Karpas-422 (cell line): ENCODE measurements at regions not wholly inside any gene's neighbourhood (a gene's known extent, or its start where the extent isn't known, plus 50 kb on each side); places are given as distances from the start of the nearest gene placed in this dataset.

Source experiments
- DNase-seq: peaks from one replicate; pipeline ENCODE4 v3.0.0-alpha.2; 2015
- H2AFZ ChIP-seq: fragments of 200-600 bp; sonication (generic); 2 replicates; pipeline ENCODE4 v1.6.1; 2014; ENCODE audit warnings: antibody characterized with exemption, low read length, mixed read lengths
- H3K27ac ChIP-seq: fragments of 200-600 bp; sonication (generic); 2 replicates; pipeline ENCODE4 v1.5.1; 2014; ENCODE audit warnings: mild to moderate bottlenecking, low read length, moderate library complexity
- H3K27me3 ChIP-seq: fragments of 200-600 bp; sonication (generic); 2 replicates; pipeline ENCODE4 v1.6.1; 2014; ENCODE audit warnings: low read length, mixed read lengths
- H3K36me3 ChIP-seq: fragments of 200-600 bp; sonication (generic); 2 replicates; pipeline ENCODE4 v1.6.1; 2014; ENCODE audit warnings: low read length, mixed read lengths; ENCODE audit not compliant: insufficient read depth
- H3K4me1 ChIP-seq: fragments of 200-600 bp; sonication (generic); 2 replicates; pipeline ENCODE4 v1.6.1; 2014; ENCODE audit warnings: mild to moderate bottlenecking, low read length, mixed read lengths
- H3K4me2 ChIP-seq: fragments of 200-600 bp; sonication (generic); 2 replicates; pipeline ENCODE4 v1.6.1; 2014; ENCODE audit warnings: low read length, low read depth, mild to moderate bottlenecking; ENCODE audit not compliant: poor library complexity, severe bottlenecking
- H3K4me3 ChIP-seq: fragments of 200-600 bp; sonication (generic); 2 replicates; pipeline ENCODE4 v1.5.1; 2014; ENCODE audit warnings: mild to moderate bottlenecking, antibody characterized with exemption, low read length, mixed read lengths
- H3K79me2 ChIP-seq: fragments of 200-600 bp; sonication (generic); 2 replicates; pipeline ENCODE4 v1.6.1; 2014; ENCODE audit warnings: mild to moderate bottlenecking, low read length, mixed read lengths
- H3K9ac ChIP-seq: fragments of 200-600 bp; sonication (generic); 2 replicates; pipeline ENCODE4 v1.6.0; 2014; ENCODE audit warnings: low read length
- H3K9me2 ChIP-seq: fragments of 200-600 bp; sonication (generic), shearing (Covaris generic); replicated peaks from 2 replicates; pipeline ENCODE4 v1.6.0; 2014; ENCODE audit warnings: mild to moderate bottlenecking, low read length, moderate library complexity; ENCODE audit not compliant: insufficient read depth
- H3K9me3 ChIP-seq: fragments of 300-700, 200-600 bp; sonication (generic); 2 replicates; pipeline ENCODE4 v1.6.1; 2014; ENCODE audit warnings: low read length, mixed read lengths
- H4K20me1 ChIP-seq: fragments of 200-600 bp; sonication (generic); 2 replicates; pipeline ENCODE4 v1.6.1; 2014; ENCODE audit warnings: mild to moderate bottlenecking, antibody characterized with exemption, low read length, low read depth; ENCODE audit not compliant: insufficient read depth

DNA sequence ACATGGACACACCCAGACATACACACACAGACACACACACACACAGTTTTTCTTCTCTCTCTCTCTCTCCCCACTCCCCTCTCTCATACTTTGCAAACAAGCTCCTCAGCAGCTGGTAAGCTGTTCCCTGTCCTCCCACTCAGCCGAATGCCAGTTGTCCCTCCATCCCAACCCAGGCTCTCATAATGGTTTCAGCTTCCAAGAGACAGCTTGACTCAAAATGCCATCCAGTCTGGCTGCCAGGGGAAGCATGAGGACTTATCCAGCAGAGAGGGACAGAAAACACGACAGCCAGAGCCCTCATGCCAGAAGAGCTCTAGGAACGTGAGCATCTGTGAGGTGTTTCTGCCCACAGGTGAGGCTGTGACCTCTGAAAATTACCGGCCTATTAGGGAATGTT is 112.6 kb upstream of the SPDL1 start:
- no peaks in the 10 kb centered on the region for H3K79me2 ChIP-seq
- DNase-seq = no peak
- no peaks in the 10 kb centered on the region for H3K9me3 ChIP-seq
- H3K4me3 ChIP-seq = no peak overlapping the region
- no peak overlapping the region for H3K27ac ChIP-seq
- no peaks in the 10 kb centered on the region for H3K36me3 ChIP-seq
- no peak overlapping the region for H3K4me2 ChIP-seq
- no peaks in the 10 kb centered on the region; the same call in 1 of the 2 replicates for H3K4me1 ChIP-seq
- no peak overlapping the region for H3K9ac ChIP-seq
- no peak overlapping the region for H2AFZ ChIP-seq
- no peaks in the 10 kb centered on the region for H3K9me2 ChIP-seq
- no peaks in the 10 kb centered on the region for H3K27me3 ChIP-seq
- no peaks in the 10 kb centered on the region for H4K20me1 ChIP-seq

DNA sequence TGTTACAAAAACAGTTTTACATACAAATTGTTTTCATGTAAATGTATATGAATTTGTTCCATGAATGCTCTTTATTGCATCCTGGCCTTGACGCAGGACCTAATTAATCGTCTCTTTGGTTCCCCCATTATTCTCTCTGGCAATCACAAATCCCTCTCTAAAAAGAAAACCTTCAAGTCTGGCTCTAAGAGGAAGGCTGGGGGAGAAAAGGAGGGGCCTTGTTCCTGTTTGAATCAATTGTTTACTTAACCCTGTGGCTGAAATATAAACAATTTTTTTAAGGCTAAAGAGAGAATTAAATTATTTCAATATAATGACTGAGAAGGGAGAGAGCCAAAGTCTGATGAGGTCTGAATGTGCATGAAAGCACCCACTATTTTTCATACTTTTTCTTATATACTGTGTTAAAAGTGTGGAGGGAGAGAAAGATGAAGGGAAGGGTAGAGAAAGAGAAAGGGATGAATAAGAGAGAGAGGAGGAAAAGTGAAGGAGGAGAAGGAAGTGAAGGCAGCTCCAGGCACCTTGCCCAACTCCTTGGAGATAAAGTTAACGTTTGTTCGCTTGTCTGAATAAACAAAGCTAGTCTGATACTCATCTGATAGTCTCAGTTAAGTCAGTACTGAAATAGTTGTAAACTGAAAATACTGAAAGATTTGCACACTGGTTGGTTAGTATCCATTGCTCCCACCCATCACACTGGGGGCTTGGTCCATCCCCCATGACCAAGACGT is 116.4 kb upstream of the SPDL1 start:
- no peaks in the 10 kb centered on the region for H3K36me3 ChIP-seq
- H3K4me2 ChIP-seq = no peak overlapping the region
- no peaks in the 10 kb centered on the region for H3K9me3 ChIP-seq
- no peak for DNase-seq
- no peaks in the 10 kb centered on the region; the same call in 1 of the 2 replicates for H3K4me1 ChIP-seq
- no peaks in the 10 kb centered on the region for H3K9me2 ChIP-seq
- H2AFZ ChIP-seq = no peak overlapping the region
- no peak overlapping the region for H3K9ac ChIP-seq
- no peaks in the 10 kb centered on the region for H3K27me3 ChIP-seq
- H3K79me2 ChIP-seq = no peaks in the 10 kb centered on the region
- no peak overlapping the region for H3K4me3 ChIP-seq
- H4K20me1 ChIP-seq = no peaks in the 10 kb centered on the region
- H3K27ac ChIP-seq = no peak overlapping the region

DNA sequence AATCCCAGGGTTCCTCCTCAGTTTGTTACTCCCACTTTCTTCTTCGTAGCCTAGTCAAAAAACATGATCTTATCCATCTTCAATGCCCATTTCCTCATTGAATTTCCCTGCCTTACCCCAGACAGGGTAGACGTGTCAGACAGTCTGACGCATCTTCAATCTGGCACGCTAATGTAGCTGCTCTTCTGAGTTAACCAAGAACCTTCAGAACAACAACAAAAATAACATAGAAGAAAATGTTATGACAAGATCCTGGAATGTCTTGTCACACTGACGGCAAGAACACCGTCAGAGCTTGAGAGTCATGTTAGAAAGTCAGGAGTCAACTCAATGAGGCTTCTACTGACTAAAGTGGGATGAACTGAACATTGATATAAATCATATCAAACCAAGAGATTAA is 122.7 kb upstream of the SPDL1 start:
- H2AFZ ChIP-seq = no peak overlapping the region

DNA sequence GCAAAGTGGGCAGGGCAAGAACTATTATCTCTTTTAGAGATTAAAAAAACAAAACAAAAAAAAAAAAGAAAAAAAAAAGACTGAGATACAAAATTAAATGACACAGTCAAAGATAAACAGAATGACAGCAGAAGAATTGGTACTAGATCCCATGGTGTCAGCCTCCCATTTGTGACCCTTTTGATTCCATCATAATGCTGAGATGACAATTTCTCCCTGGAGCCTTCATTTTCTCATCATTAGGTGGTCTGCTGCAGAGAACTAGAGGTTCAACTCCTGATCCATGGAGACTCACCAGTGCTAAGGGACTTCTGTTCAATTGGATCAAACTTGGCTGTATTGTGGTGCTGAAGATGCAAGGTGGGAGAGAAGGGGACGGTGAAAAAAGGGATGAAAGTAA is 123.5 kb upstream of the SPDL1 start:
- Histone ChIP-seq H3K4me3 (no peak overlapping the region), H3K4me1 (no peaks in the 10 kb centered on the region), H3K9ac (no peak overlapping the region), H2AFZ (no peak overlapping the region), H3K79me2 (no peaks in the 10 kb centered on the region), H3K27me3 (no peaks in the 10 kb centered on the region), H3K4me2 (no peak overlapping the region), H3K9me2 (no peaks in the 10 kb centered on the region), H3K9me3 (no peaks in the 10 kb centered on the region), H3K27ac (no peak overlapping the region), H3K36me3 (no peaks in the 10 kb centered on the region), H4K20me1 (no peaks in the 10 kb centered on the region)
- DNase-seq = no peak

More for the DNA sequence above, 122.7 kb upstream of the SPDL1 start:
- no peaks in the 10 kb centered on the region for H4K20me1 ChIP-seq
- H3K27me3 ChIP-seq = no peaks in the 10 kb centered on the region
- no peak overlapping the region for H3K4me3 ChIP-seq
- H3K27ac ChIP-seq = no peak overlapping the region
- H3K9ac ChIP-seq = no peak overlapping the region
- DNase-seq = no peak
- no peaks in the 10 kb centered on the region for H3K9me2 ChIP-seq
- no peaks in the 10 kb centered on the region for H3K79me2 ChIP-seq
- no peaks in the 10 kb centered on the region for H3K9me3 ChIP-seq
- H3K36me3 ChIP-seq = no peaks in the 10 kb centered on the region
- no peak overlapping the region for H3K4me2 ChIP-seq
- H3K4me1 ChIP-seq = no peaks in the 10 kb centered on the region

DNA sequence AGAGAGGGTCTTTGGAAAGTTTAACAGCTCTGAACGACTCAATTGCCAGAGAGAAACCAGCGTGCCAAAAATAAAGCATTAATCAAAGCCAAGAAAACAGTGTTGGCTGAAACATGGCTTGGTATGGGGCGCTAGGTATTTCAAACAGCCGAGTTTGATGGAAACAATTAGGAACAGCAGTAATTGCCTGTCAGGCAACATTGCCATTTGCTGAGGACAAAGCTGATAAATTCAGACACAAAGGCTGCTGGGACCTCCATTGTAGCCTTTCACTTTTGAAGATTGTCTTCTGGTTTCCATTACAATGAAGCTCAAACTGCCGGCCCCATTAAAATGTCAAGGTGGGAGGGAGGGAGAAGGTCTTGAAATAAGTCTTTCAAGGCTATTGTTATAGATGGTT is 125.4 kb upstream of the SPDL1 start:
- H3K9me2 ChIP-seq = no peaks in the 10 kb centered on the region
- no peak for DNase-seq
- H3K4me2 ChIP-seq = no peak overlapping the region

DNA sequence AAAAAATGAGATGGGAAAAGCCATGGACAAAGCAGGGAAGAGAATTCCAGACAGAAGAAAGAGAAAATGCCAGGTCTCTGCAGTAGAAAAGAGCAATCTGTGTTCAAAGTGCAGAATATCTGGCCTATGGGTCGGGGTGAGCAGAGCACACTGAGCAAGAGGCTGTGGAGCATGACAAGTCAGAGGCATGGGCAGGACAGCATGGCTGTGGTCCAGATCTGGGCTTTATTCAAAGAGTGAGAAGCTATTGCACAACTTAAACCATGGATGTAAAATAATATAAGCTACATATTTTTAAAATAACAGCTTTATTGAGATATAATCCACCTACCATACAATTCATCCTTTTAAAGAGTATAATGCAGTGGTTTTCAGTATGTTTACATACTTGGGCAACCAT is 133.1 kb upstream of the SPDL1 start:
- no peaks in the 10 kb centered on the region for H4K20me1 ChIP-seq
- H3K4me2 ChIP-seq = no peak overlapping the region
- no peaks in the 10 kb centered on the region for H3K9me2 ChIP-seq
- H3K36me3 ChIP-seq = no peaks in the 10 kb centered on the region
- H3K9me3 ChIP-seq = no peaks in the 10 kb centered on the region
- no peaks in the 10 kb centered on the region for H3K79me2 ChIP-seq
- H3K9ac ChIP-seq = no peak overlapping the region
- H2AFZ ChIP-seq = no peak overlapping the region
- no peak for DNase-seq
- H3K27ac ChIP-seq = no peak overlapping the region
- no peaks in the 10 kb centered on the region for H3K27me3 ChIP-seq
- no peak overlapping the region for H3K4me3 ChIP-seq
- no peaks in the 10 kb centered on the region for H3K4me1 ChIP-seq

More for the DNA sequence above, 125.4 kb upstream of the SPDL1 start:
- H2AFZ ChIP-seq = no peak overlapping the region
- no peaks in the 10 kb centered on the region for H3K36me3 ChIP-seq
- H3K27me3 ChIP-seq = no peaks in the 10 kb centered on the region
- no peak overlapping the region for H3K9ac ChIP-seq
- H3K9me3 ChIP-seq = no peaks in the 10 kb centered on the region
- no peaks in the 10 kb centered on the region for H3K79me2 ChIP-seq
- no peaks in the 10 kb centered on the region for H3K4me1 ChIP-seq
- H3K4me3 ChIP-seq = no peak overlapping the region
- H4K20me1 ChIP-seq = no peaks in the 10 kb centered on the region
- no peak overlapping the region for H3K27ac ChIP-seq

DNA sequence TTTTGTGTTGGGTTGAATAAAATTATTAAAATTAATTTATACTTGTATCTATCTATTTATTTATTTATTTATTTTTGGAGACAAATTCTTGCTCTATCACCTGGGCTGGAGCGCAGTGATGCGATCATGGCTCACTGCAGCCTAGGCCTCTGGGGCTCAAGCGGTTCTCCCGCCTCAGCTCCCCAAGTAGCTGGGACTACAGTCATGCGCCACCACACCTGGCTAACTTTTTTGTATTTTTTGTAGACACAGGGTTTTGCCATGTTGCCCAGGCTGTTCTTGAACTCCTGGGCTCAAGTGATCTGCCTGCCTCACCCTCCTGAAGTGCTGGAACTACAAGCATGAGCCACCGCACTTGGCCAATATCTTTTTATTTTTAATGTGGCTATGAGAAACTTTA is 134.7 kb upstream of the SPDL1 start:
- no peaks in the 10 kb centered on the region for H3K9me2 ChIP-seq
- no peak overlapping the region for H3K9ac ChIP-seq
- H4K20me1 ChIP-seq = no peaks in the 10 kb centered on the region
- H2AFZ ChIP-seq = no peak overlapping the region
- no peak overlapping the region for H3K27ac ChIP-seq
- DNase-seq = no peak
- H3K4me3 ChIP-seq = no peak overlapping the region
- no peaks in the 10 kb centered on the region for H3K36me3 ChIP-seq
- no peak overlapping the region for H3K4me2 ChIP-seq
- H3K4me1 ChIP-seq = no peaks in the 10 kb centered on the region
- no peaks in the 10 kb centered on the region for H3K79me2 ChIP-seq
- H3K9me3 ChIP-seq = no peaks in the 10 kb centered on the region
- no peaks in the 10 kb centered on the region for H3K27me3 ChIP-seq

DNA sequence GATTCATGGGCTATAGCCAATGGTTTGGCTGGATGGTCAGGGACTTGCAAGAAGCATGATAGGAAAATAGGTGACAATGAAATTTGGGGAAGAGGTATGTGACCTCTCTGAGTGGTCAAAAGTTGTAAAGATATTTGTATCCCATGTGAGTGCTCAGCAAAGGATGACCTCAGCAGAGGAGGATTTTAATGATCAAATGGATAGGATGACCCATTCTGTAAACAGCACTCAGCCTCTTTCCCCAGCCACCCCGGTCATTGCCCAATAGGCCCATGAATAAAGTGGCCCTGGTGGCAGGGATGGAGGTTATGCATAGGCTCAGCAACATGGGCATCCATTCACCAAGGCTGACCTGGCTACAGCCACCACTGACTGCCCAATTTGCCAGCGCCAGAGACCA is 138.4 kb upstream of the SPDL1 start:
- H3K9me3 ChIP-seq = no peaks in the 10 kb centered on the region
- H3K4me2 ChIP-seq = no peak overlapping the region
- H3K27me3 ChIP-seq = no peaks in the 10 kb centered on the region
- no peaks in the 10 kb centered on the region for H4K20me1 ChIP-seq
- H3K79me2 ChIP-seq = no peaks in the 10 kb centered on the region
- H3K36me3 ChIP-seq = no peaks in the 10 kb centered on the region
- no peak for DNase-seq
- H3K4me3 ChIP-seq = no peak overlapping the region
- no peak overlapping the region for H3K27ac ChIP-seq
- no peaks in the 10 kb centered on the region for H3K4me1 ChIP-seq
- no peak overlapping the region for H3K9ac ChIP-seq
- no peaks in the 10 kb centered on the region for H3K9me2 ChIP-seq
- H2AFZ ChIP-seq = no peak overlapping the region
